AG04449 (cell line): ENCODE measurements at regions not wholly inside any gene's neighbourhood (a gene's known extent, or its start where the extent isn't known, plus 50 kb on each side); places are given as distances from the start of the nearest gene placed in this dataset.

Experiments
- CTCF ChIA-PET: fragments of 350-600 bp; formaldehyde crosslinking; extraction: SDS; loops from one replicate; lab custom pipeline; 2021; ENCODE audit warnings: antibody characterized with exemption; lab: Yijun Ruan, JAX
- POLR2A ChIA-PET: fragments of 400-600, 350-600 bp; formaldehyde crosslinking; extraction: SDS; loops from one replicate; lab custom pipeline; 2020; ENCODE audit warnings: antibody characterized with exemption, inconsistent platforms; lab: Yijun Ruan, JAX
- DNase-seq: peaks from one replicate; pipeline ENCODE4 v3.0.0-alpha.2; 2010; ENCODE audit warnings: low read depth, low spot score
- H3K4me3 ChIP-seq: 2 replicates; pipeline ENCODE4 v1.5.1; 2011; ENCODE audit warnings: low read depth, mild to moderate bottlenecking, control low read depth, low read length
- CTCF ChIP-seq: IDR thresholded peaks from one replicate; pipeline ENCODE4 v1.5.1; 2011; ENCODE audit warnings: mild to moderate bottlenecking, moderate library complexity, low read length, control low read depth, inconsistent platforms; ENCODE audit not compliant: insufficient read depth; ENCODE audit errors: missing control alignments

GRCh38 chr6:9862603-9863167 is 552.2 kb downstream of the TFAP2A start:
- no peak for TF ChIP-seq CTCF
- no peak overlapping the region for H3K4me3 ChIP-seq
- POLR2A ChIA-PET, result no interaction called here

DNA sequence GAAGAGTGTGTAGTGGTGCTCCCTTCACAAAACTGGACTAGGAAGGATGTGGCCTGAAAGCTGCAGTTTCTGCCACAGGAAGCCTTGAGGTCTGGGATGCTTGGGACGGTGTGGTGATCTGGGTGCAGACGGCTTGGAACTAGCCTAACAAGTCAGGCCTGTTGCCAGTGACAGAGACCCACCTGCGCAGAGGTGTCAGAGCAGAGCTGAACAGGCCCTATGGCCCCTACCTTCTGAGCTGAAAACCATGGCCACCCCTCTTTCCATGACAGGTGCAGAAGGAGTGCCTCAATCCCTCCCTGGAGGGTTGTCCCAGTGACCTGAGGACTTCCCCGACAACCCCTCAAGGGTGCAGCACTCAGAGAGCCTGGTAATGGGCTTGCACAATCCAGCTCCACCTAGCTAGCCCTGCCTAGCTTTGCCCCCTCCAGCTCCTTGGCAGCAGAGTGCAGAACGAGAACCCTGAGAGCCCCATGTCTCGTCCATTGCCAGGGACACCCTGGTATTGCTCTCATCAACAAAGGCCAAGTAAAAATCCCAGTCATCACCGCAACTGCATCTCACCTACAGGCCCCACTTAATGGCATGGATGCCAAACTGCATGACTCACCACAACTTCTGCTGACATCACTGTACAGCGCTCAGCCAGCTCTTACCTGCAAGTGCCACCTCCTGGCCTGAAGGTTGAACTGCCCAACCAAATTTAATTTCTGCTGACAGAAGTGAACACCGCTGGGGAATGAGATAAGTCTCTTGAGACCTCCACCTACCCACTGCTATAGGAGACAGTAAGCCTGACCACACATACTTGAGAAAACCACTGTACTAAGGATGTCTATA is 563.1 kb downstream of the TFAP2A start:
- DNase-seq, result no peak
- CTCF ChIA-PET, result no interaction called here

More at GRCh38 chr6:9862603-9863167, 552.2 kb downstream of the TFAP2A start:
- DNase-seq, result no peak
- CTCF ChIA-PET, result no interaction called here

DNA sequence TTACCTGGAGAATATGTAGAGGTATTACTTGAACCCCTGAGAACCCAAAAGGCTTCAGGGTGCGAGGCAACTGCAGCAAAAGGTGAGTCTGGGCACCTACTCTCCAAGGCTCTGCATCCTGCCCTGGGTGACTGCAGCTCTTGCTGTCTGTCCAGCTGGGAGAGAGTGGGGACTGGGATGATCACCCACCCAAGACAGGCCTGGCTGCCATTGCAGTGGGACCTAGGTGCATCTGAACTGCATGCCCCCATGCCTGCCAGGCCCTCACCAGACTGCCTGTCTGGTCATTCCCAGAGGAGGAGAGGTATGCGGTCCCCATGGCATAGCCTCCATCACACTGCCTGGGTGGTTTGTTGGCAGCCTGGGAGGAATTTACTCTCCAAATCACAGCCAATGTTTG is 563.9 kb downstream of the TFAP2A start:
- no peak for TF ChIP-seq CTCF
- H3K4me3 ChIP-seq, result no peak overlapping the region
- POLR2A ChIA-PET, result no interaction called here
- CTCF ChIA-PET, result no interaction called here
- DNase-seq, result no peak

More for the DNA sequence above, 563.1 kb downstream of the TFAP2A start:
- TF ChIP-seq CTCF, result no peak
- no peak overlapping the region for H3K4me3 ChIP-seq
- POLR2A ChIA-PET, result no interaction called here

GRCh38 chr6:9848094-9848493 is 566.8 kb downstream of the TFAP2A start:
- ChIA-PET CTCF (no interaction called here), POLR2A (no interaction called here)
- no peak for TF ChIP-seq CTCF
- no peak for DNase-seq
- no peak overlapping the region for H3K4me3 ChIP-seq

DNA sequence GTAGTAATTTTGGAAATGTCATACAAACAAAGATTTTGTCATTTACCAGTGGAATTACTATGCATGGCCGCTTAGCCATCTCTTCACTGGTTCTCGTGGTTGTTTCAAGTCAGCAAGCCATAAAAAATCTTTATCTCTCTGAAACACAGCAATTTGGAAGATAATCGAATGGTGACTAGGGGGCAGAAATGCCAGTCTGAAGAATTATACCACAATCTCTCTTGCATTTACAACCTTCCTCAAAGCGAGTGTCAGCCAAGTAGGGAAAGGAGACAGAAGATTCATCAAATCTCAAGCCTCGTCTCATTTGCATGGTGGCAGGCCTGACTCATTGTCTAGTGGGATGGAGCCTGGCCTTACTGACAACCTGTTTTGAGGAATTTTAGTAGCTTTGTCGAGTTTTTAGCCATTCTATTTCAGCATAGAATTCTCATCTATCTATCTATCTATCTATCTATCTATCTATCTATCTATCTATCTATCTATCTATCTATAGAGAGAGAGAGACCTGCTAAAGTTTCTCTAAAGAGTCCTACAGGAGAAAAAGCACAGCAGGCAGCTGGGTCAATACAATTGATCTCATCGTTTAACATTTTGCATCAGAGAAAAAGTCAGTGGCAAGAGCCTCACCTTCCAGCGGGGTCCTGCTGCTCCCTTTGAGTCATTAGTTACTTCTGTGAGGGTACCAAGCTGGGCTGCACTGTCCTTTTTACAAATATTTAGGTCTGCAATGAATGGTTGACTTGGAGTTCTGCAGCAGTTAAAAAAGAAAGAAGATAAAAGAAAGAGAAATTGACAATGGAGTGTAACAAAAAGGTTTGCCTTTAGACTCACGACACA is 572.8 kb downstream of the TFAP2A start:
- no peak overlapping the region for H3K4me3 ChIP-seq
- DNase-seq, result no peak
- POLR2A ChIA-PET, result no interaction called here
- no peak for TF ChIP-seq CTCF
- CTCF ChIA-PET, result no interaction called here

- CTCF ChIA-PET, result no interaction called here
- no peak overlapping the region for H3K4me3 ChIP-seq
- no peak for DNase-seq
- POLR2A ChIA-PET, result no interaction called here
- no peak for TF ChIP-seq CTCF
These were observed 580.6 kb downstream of the TFAP2A start for GRCh38 chr6:9834233-9834632.
